ENCODE measurements at regions not wholly inside any gene's neighbourhood (a gene's known extent, or its start where the extent isn't known, plus 50 kb on each side); places are given as distances from the start of the nearest gene placed in this dataset.

DNA sequence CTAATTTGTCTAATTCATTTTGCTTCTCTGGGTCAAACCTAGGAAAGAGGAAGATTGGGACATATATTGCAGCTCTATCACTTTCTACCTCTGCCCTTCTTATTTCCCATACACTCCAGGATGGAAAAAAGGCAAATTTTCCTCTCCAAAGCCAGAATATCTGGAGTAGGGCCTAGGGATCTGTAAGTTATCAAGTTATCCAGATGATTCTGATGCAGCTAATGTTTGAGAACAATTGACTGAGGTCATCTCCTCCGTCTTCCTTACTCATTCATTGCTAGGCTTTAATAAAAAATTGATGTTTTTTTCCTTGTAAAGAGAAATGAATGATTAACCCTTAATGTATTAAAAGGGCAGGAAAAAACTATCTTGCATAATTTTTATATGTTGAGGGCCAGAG lies 211.9 kb upstream of the GLI3 start:
- H3K4ac ChIP-seq (replicated peaks; ENCODE audit: insufficient read length, low read depth, low read length) = no peak overlapping the region
- POLR2A ChIA-PET (ENCODE audit: partially characterized antibody) = no interaction called here
- no peak overlapping the region for H2BK12ac ChIP-seq (ENCODE audit: low read depth, low read length)
- no peak overlapping the region for H2BK5ac ChIP-seq (ENCODE audit: low read depth, low read length)
- H3K23me2 ChIP-seq (ENCODE audit: low read depth, low read length) = no peaks in the 10 kb centered on the region
- H3K56ac ChIP-seq (replicated peaks; ENCODE audit: insufficient read length, low read depth, low read length) = no peak overlapping the region
- WGBS, 2 experiments (ENCODE audit: extremely low coverage in 1 of 2, insufficient coverage in 1 of 2, insufficient read length in 1 of 2, insufficient replicate concordance in 2 of 2, low coverage in 1 of 2, low lambda C conversion rate in 2 of 2, missing lambda C conversion rate in 1 of 2) = 100% methylated on average over 1 of the region's 1 CpG; no CpG with 5 or more reads in 1 of the 2 experiments
- no peak overlapping the region for H4K91ac ChIP-seq (replicated peaks; ENCODE audit: insufficient read length, low read length)
- H2BK20ac ChIP-seq (ENCODE audit: low read length) = no peak overlapping the region
- no peaks in the 10 kb centered on the region for H3K4me1 ChIP-seq (replicated peaks in 1 of 4; ENCODE audit: control insufficient read depth in 3 of 4, insufficient read depth in 4 of 4, low read length in 3 of 4)
- no peak overlapping the region for H3K18ac ChIP-seq (ENCODE audit: extremely low read depth, low read length)
- DNase-seq (ENCODE audit: low read depth in 1 of 2, low spot score in 2 of 2) = no peak
- no peak overlapping the region for H3K4me2 ChIP-seq (ENCODE audit: insufficient read depth in 1 of 2, low read depth in 2 of 2, low read length in 2 of 2)
- no peak overlapping the region for H3K9ac ChIP-seq (replicated peaks in 1 of 4; ENCODE audit: extremely low read depth in 1 of 4, low read depth in 3 of 4, low read length in 3 of 4)
- H3K4me3 ChIP-seq (ENCODE audit: extremely low read depth in 1 of 4, insufficient read depth in 2 of 4, low read depth in 3 of 4, low read length in 4 of 4) = no peak overlapping the region
- no peaks in the 10 kb centered on the region for H3K36me3 ChIP-seq (ENCODE audit: control insufficient read depth in 2 of 4, insufficient read depth in 4 of 4, low read length in 3 of 4)
- no peaks in the 10 kb centered on the region for H3K27me3 ChIP-seq (replicated peaks in 1 of 4; ENCODE audit: control insufficient read depth in 3 of 4, extremely low read depth in 1 of 4, insufficient read depth in 3 of 4, low read length in 3 of 4)
- H3K79me1 ChIP-seq (ENCODE audit: low read depth, low read length) = no peaks in the 10 kb centered on the region
- H3K23ac ChIP-seq (ENCODE audit: insufficient read length) = no peak overlapping the region
- H4K8ac ChIP-seq (ENCODE audit: extremely low read depth, insufficient read depth, low read length) = no peak overlapping the region
- no peak for TF ChIP-seq EGR1 (IDR thresholded peaks at IDR 0.05; ENCODE audit: borderline replicate concordance, low read depth, low read length)
- TF ChIP-seq, protein P1, sequence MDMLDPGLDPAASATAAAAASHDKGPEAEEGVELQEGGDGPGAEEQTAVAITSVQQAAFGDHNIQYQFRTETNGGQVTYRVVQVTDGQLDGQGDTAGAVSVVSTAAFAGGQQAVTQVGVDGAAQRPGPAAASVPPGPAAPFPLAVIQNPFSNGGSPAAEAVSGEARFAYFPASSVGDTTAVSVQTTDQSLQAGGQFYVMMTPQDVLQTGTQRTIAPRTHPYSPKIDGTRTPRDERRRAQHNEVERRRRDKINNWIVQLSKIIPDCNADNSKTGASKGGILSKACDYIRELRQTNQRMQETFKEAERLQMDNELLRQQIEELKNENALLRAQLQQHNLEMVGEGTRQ (IDR thresholded peaks at IDR 0.05; ENCODE audit: low read length) = no peak
- no peak for TF ChIP-seq POLR2AphosphoS5 (IDR thresholded peaks at IDR 0.05; ENCODE audit: low read depth, low read length)
- H3K79me2 ChIP-seq (ENCODE audit: control insufficient read depth in 1 of 2, insufficient read depth in 2 of 2, low read length in 2 of 2) = no peaks in the 10 kb centered on the region
- H2AK5ac ChIP-seq (ENCODE audit: low read depth, low read length) = no peak overlapping the region
- no peak overlapping the region for H2BK120ac ChIP-seq (replicated peaks; ENCODE audit: low read depth, low read length)
- H3K14ac ChIP-seq (ENCODE audit: insufficient read length) = no peak overlapping the region
- no peak overlapping the region for H4K5ac ChIP-seq (ENCODE audit: insufficient read length, low read depth, low read length)
- H4K20me1 ChIP-seq (replicated peaks in 1 of 2; ENCODE audit: control insufficient read depth in 1 of 2, insufficient read depth in 2 of 2, low read length in 2 of 2) = no peaks in the 10 kb centered on the region
- no peak for FAIRE-seq
- no peak overlapping the region for H2BK15ac ChIP-seq (ENCODE audit: low read length)
- CTCF ChIA-PET (ENCODE audit: partially characterized antibody) = no interaction called here
- no peaks in the 10 kb centered on the region for H3K9me3 ChIP-seq (ENCODE audit: insufficient read depth in 2 of 2, low read depth in 1 of 2, low read length in 1 of 2)
- no peak overlapping the region for H3K27ac ChIP-seq (ENCODE audit: low read depth, low read length)
- H2AFZ ChIP-seq (ENCODE audit: low read length) = no peak overlapping the region

All from H1 (cell line).